ENCODE measurements at regions not wholly inside any gene's neighbourhood (a gene's known extent, or its start where the extent isn't known, plus 50 kb on each side); places are given as distances from the start of the nearest gene placed in this dataset.

GRCh38 chr4:41362621-41363383, 106.1 kb downstream of the UCHL1 start:
- peak overlapping the region; percentile 27 for H3K27ac ChIP-seq
- no peaks in the 10 kb centered on the region for H3K36me3 ChIP-seq
- H3K4me3 ChIP-seq, result no peak overlapping the region
- H3K9me3 ChIP-seq, result no peaks in the 10 kb centered on the region
- no peak for DNase-seq (ENCODE audit: extremely low spot score in 2 of 2)
- intact Hi-C loops (cut with DNase I), result loop anchor here (5.0 kb wide), 1 partner anchor 279 kb away; no protein-coding TSS in a partner anchor
- peaks cover 31% of the 10 kb centered on the region for H3K4me1 ChIP-seq
- no peaks in the 10 kb centered on the region for H3K27me3 ChIP-seq
- TF ChIP-seq POLR2A (IDR thresholded peaks at IDR 0.05), result no peak
- TF ChIP-seq, protein P1, sequence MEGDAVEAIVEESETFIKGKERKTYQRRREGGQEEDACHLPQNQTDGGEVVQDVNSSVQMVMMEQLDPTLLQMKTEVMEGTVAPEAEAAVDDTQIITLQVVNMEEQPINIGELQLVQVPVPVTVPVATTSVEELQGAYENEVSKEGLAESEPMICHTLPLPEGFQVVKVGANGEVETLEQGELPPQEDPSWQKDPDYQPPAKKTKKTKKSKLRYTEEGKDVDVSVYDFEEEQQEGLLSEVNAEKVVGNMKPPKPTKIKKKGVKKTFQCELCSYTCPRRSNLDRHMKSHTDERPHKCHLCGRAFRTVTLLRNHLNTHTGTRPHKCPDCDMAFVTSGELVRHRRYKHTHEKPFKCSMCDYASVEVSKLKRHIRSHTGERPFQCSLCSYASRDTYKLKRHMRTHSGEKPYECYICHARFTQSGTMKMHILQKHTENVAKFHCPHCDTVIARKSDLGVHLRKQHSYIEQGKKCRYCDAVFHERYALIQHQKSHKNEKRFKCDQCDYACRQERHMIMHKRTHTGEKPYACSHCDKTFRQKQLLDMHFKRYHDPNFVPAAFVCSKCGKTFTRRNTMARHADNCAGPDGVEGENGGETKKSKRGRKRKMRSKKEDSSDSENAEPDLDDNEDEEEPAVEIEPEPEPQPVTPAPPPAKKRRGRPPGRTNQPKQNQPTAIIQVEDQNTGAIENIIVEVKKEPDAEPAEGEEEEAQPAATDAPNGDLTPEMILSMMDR (IDR thresholded peaks at IDR 0.05), result no peak
- no peak for TF ChIP-seq POLR2AphosphoS5 (IDR thresholded peaks at IDR 0.05; ENCODE audit: insufficient read depth in 1 of 2, low read depth in 1 of 2)

- TF ChIP-seq POLR2AphosphoS5 (IDR thresholded peaks at IDR 0.05; ENCODE audit: insufficient read depth in 1 of 2, low read depth in 1 of 2) (no peak), POLR2A (IDR thresholded peaks at IDR 0.05) (no peak)
- TF ChIP-seq, protein P1 (IDR thresholded peaks at IDR 0.05), result no peak
- peak overlapping the region; percentile 27 for H3K27ac ChIP-seq
- H3K4me3 ChIP-seq, result no peak overlapping the region
- peaks cover 31% of the 10 kb centered on the region for H3K4me1 ChIP-seq
- intact Hi-C loops (cut with DNase I), result loop anchor here (5.0 kb wide), 1 partner anchor 279 kb away; no protein-coding TSS in a partner anchor
- no peaks in the 10 kb centered on the region for H3K9me3 ChIP-seq
- DNase-seq (ENCODE audit: extremely low spot score in 2 of 2), result no peak
- no peaks in the 10 kb centered on the region for H3K27me3 ChIP-seq
- H3K36me3 ChIP-seq, result no peaks in the 10 kb centered on the region
Measured at GRCh38 chr4:41363384-41363981, 106.8 kb downstream of the UCHL1 start.

GRCh38 chr4:41364876-41365275, 108.1 kb downstream of the UCHL1 start:
- no peak overlapping the region for H3K4me3 ChIP-seq
- H3K36me3 ChIP-seq, result no peaks in the 10 kb centered on the region
- H3K4me1 ChIP-seq, result peaks cover 31% of the 10 kb centered on the region
- no peak for TF ChIP-seq POLR2A (IDR thresholded peaks at IDR 0.05)
- DNase-seq (ENCODE audit: extremely low spot score in 2 of 2), result no peak
- intact Hi-C loops (cut with DNase I), result loop anchor here (5.0 kb wide), 1 partner anchor 277 kb away; no protein-coding TSS in a partner anchor
- no peaks in the 10 kb centered on the region for H3K9me3 ChIP-seq
- no peak overlapping the region for H3K27ac ChIP-seq
- H3K27me3 ChIP-seq, result no peaks in the 10 kb centered on the region

- peaks cover 31% of the 10 kb centered on the region for H3K4me1 ChIP-seq
- intact Hi-C loops (cut with DNase I), result no loop called here
Measured at GRCh38 chr4:41365681-41366080, 109.0 kb downstream of the UCHL1 start.

DNA sequence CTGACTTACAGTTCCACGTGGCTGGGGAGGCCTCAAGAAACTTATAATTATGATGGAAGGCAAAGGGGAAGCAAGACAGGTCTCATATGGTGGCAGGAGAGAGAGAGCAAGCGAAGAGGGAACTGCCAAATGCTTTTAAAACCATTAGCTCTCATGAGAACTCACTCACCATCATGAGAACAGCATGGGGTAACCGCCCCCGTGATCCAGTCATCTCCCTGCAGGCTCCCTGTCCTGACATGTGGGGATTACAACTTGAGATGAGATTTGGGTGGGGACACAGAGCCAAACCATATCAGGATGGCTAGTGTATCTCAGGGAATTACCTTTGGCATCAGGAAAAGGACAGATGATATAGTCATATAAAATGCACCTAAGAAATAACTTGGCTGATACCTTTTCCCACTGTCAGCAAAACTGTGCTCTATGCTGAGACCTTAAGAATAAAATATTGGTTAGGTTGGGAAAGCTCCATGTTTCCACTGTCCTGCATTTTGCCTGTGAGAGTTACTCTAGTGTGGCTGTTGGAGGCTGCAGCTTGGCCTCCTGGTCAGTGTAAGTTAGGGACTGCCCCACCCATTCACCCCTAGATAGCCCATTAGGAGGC, 110.3 kb downstream of the UCHL1 start:
- Histone ChIP-seq H3K27me3 (no peaks in the 10 kb centered on the region), H3K9me3 (no peaks in the 10 kb centered on the region), H3K36me3 (no peaks in the 10 kb centered on the region), H3K27ac (no peak overlapping the region), H3K4me3 (no peak overlapping the region), H3K4me1 (peaks cover 19% of the 10 kb centered on the region)
- TF ChIP-seq POLR2AphosphoS5 (IDR thresholded peaks at IDR 0.05; ENCODE audit: insufficient read depth in 1 of 2, low read depth in 1 of 2), result no peak
- no peak for TF ChIP-seq POLR2A (IDR thresholded peaks at IDR 0.05)
- TF ChIP-seq, protein P1 (IDR thresholded peaks at IDR 0.05), result no peak
- DNase-seq (ENCODE audit: extremely low spot score in 2 of 2), result no peak
- intact Hi-C loops (cut with DNase I), result no loop called here

More at GRCh38 chr4:41365681-41366080, 109.0 kb downstream of the UCHL1 start:
- H3K36me3 ChIP-seq, result no peaks in the 10 kb centered on the region
- H3K9me3 ChIP-seq, result no peaks in the 10 kb centered on the region
- no peak for TF ChIP-seq POLR2AphosphoS5 (IDR thresholded peaks at IDR 0.05; ENCODE audit: insufficient read depth in 1 of 2, low read depth in 1 of 2)
- no peak for TF ChIP-seq POLR2A (IDR thresholded peaks at IDR 0.05)
- TF ChIP-seq, protein P1 (IDR thresholded peaks at IDR 0.05), result no peak
- H3K27me3 ChIP-seq, result no peaks in the 10 kb centered on the region
- no peak for DNase-seq (ENCODE audit: extremely low spot score in 2 of 2)
- H3K27ac ChIP-seq, result no peak overlapping the region
- H3K4me3 ChIP-seq, result no peak overlapping the region

All from vagina (tissue), 2 donors.